Naive B cell (primary cell): ENCODE measurements at regions not wholly inside any gene's neighbourhood (a gene's known extent, or its start where the extent isn't known, plus 50 kb on each side); places are given as distances from the start of the nearest gene placed in this dataset.

Experiments used
- ATAC-seq, 2 donors: fragments of 150-1000 bp; cut with Tn5 transposase; 2 replicates each; pipeline ENCODE4 v1.10.0; 2021; ENCODE audit warnings: low read depth in 2 of 2, mild to moderate bottlenecking in 2 of 2, moderate library complexity in 2 of 2
- DNase-seq: peaks from one replicate; pipeline ENCODE4 v3.0.0; 2022
- H3K27ac Mint-ChIP-seq, 6 donors: one replicate each; pipeline ENCODE4 v1.8.0; 2020 to 2022; ENCODE audit warnings: mild to moderate bottlenecking in 6 of 6, mixed read lengths in 6 of 6, moderate library complexity in 5 of 6, inconsistent platforms in 2 of 6
- H3K27me3 Mint-ChIP-seq, 3 donors: one replicate each; pipeline ENCODE4 v1.8.0; 2021 to 2022; ENCODE audit warnings: mixed read lengths in 3 of 3, mild to moderate bottlenecking in 1 of 3
- H3K36me3 Mint-ChIP-seq, 2 donors: one replicate each; pipeline ENCODE4 v1.8.0; 2020 to 2022; ENCODE audit warnings: mixed read lengths in 2 of 2, inconsistent platforms in 1 of 2, mild to moderate bottlenecking in 1 of 2
- H3K4me1 Mint-ChIP-seq, 3 donors: one replicate each; pipeline ENCODE4 v1.8.0; 2020 to 2022; ENCODE audit warnings: mixed read lengths in 3 of 3, inconsistent platforms in 1 of 3, mild to moderate bottlenecking in 1 of 3, moderate library complexity in 1 of 3
- H3K4me3 Mint-ChIP-seq, 8 donors: one replicate each; pipeline ENCODE4 v1.8.0; 2020 to 2022; ENCODE audit warnings: mild to moderate bottlenecking in 8 of 8, mixed read lengths in 8 of 8, moderate library complexity in 8 of 8, inconsistent platforms in 2 of 8
- H3K9me3 Mint-ChIP-seq, 7 donors: one replicate each; pipeline ENCODE4 v1.8.0; 2020 to 2022; ENCODE audit warnings: mixed read lengths in 7 of 7, mild to moderate bottlenecking in 5 of 7, inconsistent platforms in 2 of 7, moderate library complexity in 1 of 7

DNA sequence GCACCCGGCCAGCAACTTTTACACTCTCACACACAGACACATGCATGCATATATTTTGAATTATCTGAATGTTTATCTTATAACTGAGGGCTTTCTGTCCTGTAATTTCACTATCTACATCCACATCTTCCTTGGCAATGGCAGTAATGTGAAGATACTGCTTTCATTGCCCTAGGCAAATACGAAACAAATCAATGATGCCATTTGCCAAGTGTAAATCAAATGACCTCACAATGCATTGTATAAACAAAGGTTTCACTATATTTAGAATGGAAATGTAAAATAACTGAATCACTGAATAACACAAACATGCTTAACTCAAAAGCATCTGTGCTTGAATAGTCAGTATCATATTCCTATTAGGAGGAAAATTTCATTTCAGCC is 455.6 kb downstream of the TBL1XR1 start:
- no peak overlapping the region for H3K4me3 Mint-ChIP-seq
- ATAC-seq (no peak), DNase-seq (no peak)
- H3K4me1 Mint-ChIP-seq: no peaks in the 10 kb centered on the region
- no peaks in the 10 kb centered on the region for H3K27me3 Mint-ChIP-seq
- H3K27ac Mint-ChIP-seq: no peak overlapping the region
- H3K9me3 Mint-ChIP-seq: peaks cover 0 to 3% (median 0%) of the 10 kb centered on the region in 7 donors
- H3K36me3 Mint-ChIP-seq: no peaks in the 10 kb centered on the region

- H3K27ac Mint-ChIP-seq: no peak overlapping the region
- no peaks in the 10 kb centered on the region for H3K36me3 Mint-ChIP-seq
- H3K4me3 Mint-ChIP-seq: no peak overlapping the region
- DNase-seq (no peak), ATAC-seq (no peak)
- peaks cover 0 to 3% (median 0%) of the 10 kb centered on the region in 7 donors for H3K9me3 Mint-ChIP-seq
- no peaks in the 10 kb centered on the region for H3K4me1 Mint-ChIP-seq
- no peaks in the 10 kb centered on the region for H3K27me3 Mint-ChIP-seq
Measured at GRCh38 chr3:176740906-176741663, 456.2 kb downstream of the TBL1XR1 start.

GRCh38 chr3:176739159-176739558 is 458.1 kb downstream of the TBL1XR1 start:
- no peaks in the 10 kb centered on the region for H3K4me1 Mint-ChIP-seq
- H3K9me3 Mint-ChIP-seq: peaks cover 0 to 4% (median 0%) of the 10 kb centered on the region in 7 donors
- ATAC-seq: no peak
- H3K27me3 Mint-ChIP-seq: no peaks in the 10 kb centered on the region
- H3K36me3 Mint-ChIP-seq: no peaks in the 10 kb centered on the region
- no peak overlapping the region for H3K4me3 Mint-ChIP-seq
- DNase-seq: no peak
- no peak overlapping the region for H3K27ac Mint-ChIP-seq

DNA sequence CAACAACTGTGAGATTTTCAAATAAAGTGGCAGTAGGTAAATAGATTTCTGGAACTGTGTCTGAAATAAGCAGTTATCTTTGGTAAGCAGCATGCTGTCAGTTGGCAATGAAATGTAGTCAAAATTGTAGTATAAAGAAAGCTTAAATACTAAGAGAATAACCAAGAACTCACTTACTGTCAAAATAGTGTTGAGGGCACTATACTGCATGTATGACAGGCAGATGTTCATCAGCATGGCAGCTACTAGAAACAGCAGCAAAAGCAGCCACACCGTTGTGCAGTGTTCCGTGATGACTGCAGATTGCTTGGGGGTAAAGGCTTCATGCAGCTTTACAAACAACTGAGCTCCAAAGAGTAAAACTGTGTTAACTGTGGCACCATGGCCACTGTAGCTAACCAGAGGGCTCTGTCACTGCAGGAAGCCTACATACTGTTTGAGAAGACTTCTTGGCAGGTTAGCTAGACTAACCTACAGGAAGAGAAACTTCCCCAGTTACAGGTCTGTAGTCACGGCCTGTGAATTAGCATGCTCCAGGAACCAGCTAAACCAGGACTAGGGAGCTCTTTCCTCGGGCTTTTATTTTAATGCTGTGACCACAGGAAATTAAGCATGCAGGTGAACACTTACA is 459.7 kb downstream of the TBL1XR1 start:
- Mint-ChIP-seq H3K9me3 (peaks cover 0 to 4% (median 0%) of the 10 kb centered on the region in 7 donors), H3K4me3 (peak overlapping the region in 1 of 8 donors; percentile 21), H3K27ac (no peak overlapping the region), H3K36me3 (no peaks in the 10 kb centered on the region), H3K27me3 (no peaks in the 10 kb centered on the region), H3K4me1 (no peaks in the 10 kb centered on the region)
- ATAC-seq: no peak
- DNase-seq: no peak

DNA sequence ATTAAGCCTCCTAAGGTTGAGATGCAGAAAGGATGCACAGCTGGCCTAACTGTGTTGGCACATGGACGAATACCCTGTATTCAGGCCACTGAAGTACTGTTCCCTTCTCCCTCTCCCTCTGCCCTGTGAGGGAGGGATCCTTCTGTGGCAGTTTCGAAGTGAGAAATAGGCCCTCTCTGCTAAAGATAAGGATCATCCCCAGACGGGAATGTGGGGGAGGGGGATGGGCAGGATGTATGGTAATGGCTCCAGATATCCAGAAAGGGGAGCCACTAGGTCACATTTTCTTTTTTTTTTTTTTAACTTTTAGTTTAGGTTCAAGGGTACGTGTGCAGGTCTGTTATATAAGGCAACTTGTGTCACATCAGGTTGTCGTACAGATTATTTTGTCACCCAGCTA is 463.1 kb downstream of the TBL1XR1 start:
- no peaks in the 10 kb centered on the region for H3K27me3 Mint-ChIP-seq
- no peaks in the 10 kb centered on the region for H3K4me1 Mint-ChIP-seq
- DNase-seq (no peak), ATAC-seq (no peak)
- H3K36me3 Mint-ChIP-seq: no peaks in the 10 kb centered on the region
- no peak overlapping the region for H3K27ac Mint-ChIP-seq
- no peak overlapping the region for H3K4me3 Mint-ChIP-seq
- H3K9me3 Mint-ChIP-seq: peaks cover 0 to 6% (median 1%) of the 10 kb centered on the region in 7 donors

DNA sequence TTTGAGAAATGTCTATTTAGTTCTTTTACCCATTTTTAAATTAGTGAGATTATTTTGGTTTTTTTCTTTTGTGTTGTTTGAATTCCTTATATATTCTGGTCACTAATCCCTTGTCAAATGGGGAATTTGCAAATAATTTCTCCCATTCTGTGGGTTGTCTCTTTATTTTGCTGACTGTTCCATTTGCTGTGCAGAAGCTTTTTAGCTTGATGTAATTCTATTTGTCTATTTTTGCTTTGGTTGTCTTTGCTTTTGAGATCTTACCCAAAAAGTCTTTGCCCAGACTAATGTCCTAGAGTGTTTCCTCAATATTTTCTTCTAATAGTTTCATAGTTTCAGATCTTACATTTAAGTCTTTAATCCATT is 472.9 kb downstream of the TBL1XR1 start:
- H3K27ac Mint-ChIP-seq: no peak overlapping the region
- H3K4me1 Mint-ChIP-seq: no peaks in the 10 kb centered on the region
- ATAC-seq (no peak), DNase-seq (no peak)
- H3K27me3 Mint-ChIP-seq: no peaks in the 10 kb centered on the region
- H3K4me3 Mint-ChIP-seq: no peak overlapping the region
- peaks cover 0 to 9% (median 2%) of the 10 kb centered on the region in 7 donors for H3K9me3 Mint-ChIP-seq
- no peaks in the 10 kb centered on the region for H3K36me3 Mint-ChIP-seq

- no peak for ATAC-seq
- DNase-seq: no peak
- H3K9me3 Mint-ChIP-seq: peaks cover 0 to 9% (median 2%) of the 10 kb centered on the region in 7 donors
- no peak overlapping the region for H3K27ac Mint-ChIP-seq
- no peaks in the 10 kb centered on the region for H3K4me1 Mint-ChIP-seq
- H3K4me3 Mint-ChIP-seq: no peak overlapping the region
- H3K27me3 Mint-ChIP-seq: no peaks in the 10 kb centered on the region
- H3K36me3 Mint-ChIP-seq: no peaks in the 10 kb centered on the region
Measured at GRCh38 chr3:176723758-176724393, 473.4 kb downstream of the TBL1XR1 start.

- no peak for DNase-seq
- Mint-ChIP-seq H3K27ac (no peak overlapping the region), H3K36me3 (no peaks in the 10 kb centered on the region), H3K9me3 (peaks cover 0 to 3% (median 0%) of the 10 kb centered on the region in 7 donors), H3K4me1 (no peaks in the 10 kb centered on the region), H3K27me3 (no peaks in the 10 kb centered on the region), H3K4me3 (no peak overlapping the region)
- ATAC-seq: no peak
Measured at GRCh38 chr3:176714034-176714433, 483.2 kb downstream of the TBL1XR1 start.

GRCh38 chr3:176712191-176712590 is 485.1 kb downstream of the TBL1XR1 start:
- Mint-ChIP-seq H3K27ac (no peak overlapping the region), H3K27me3 (no peaks in the 10 kb centered on the region), H3K4me3 (no peak overlapping the region), H3K4me1 (no peaks in the 10 kb centered on the region), H3K9me3 (peaks cover 0 to 6% (median 0%) of the 10 kb centered on the region in 7 donors), H3K36me3 (no peaks in the 10 kb centered on the region)
- DNase-seq: no peak
- no peak for ATAC-seq

GRCh38 chr3:176699288-176699687 is 498.0 kb downstream of the TBL1XR1 start:
- DNase-seq (no peak), ATAC-seq (no peak)
- no peaks in the 10 kb centered on the region for H3K36me3 Mint-ChIP-seq
- H3K27ac Mint-ChIP-seq: no peak overlapping the region
- H3K4me1 Mint-ChIP-seq: no peaks in the 10 kb centered on the region
- H3K4me3 Mint-ChIP-seq: no peak overlapping the region
- H3K9me3 Mint-ChIP-seq: peaks cover 0 to 6% (median 0%) of the 10 kb centered on the region in 7 donors
- H3K27me3 Mint-ChIP-seq: no peaks in the 10 kb centered on the region

- H3K36me3 Mint-ChIP-seq: no peaks in the 10 kb centered on the region
- no peak overlapping the region for H3K4me3 Mint-ChIP-seq
- ATAC-seq: no peak
- peaks cover 0 to 3% (median 0%) of the 10 kb centered on the region in 7 donors for H3K9me3 Mint-ChIP-seq
- H3K4me1 Mint-ChIP-seq: no peaks in the 10 kb centered on the region
- no peak for DNase-seq
- H3K27ac Mint-ChIP-seq: no peak overlapping the region
- H3K27me3 Mint-ChIP-seq: no peaks in the 10 kb centered on the region
Measured at GRCh38 chr3:176697284-176697889, 499.9 kb downstream of the TBL1XR1 start.

DNA sequence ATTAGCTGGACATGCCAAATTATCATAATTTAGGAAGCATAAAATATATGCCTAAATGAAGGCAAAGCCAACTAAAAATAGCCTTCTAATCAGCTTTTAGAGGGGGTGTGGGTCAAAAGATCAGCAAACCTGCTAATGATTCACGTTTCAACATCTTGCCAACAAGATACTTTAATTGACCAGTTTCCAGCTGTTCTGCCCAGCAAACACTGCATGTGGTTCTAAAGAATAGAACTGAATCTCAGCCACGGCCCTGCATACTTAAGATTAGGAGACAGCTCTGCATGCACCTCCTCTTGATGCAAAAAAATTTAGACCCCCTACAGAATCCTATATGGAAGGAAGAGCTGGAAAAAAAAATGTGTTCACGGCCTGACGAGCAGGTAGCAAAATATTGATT is 500.5 kb downstream of the TBL1XR1 start:
- Mint-ChIP-seq H3K4me3 (no peak overlapping the region), H3K9me3 (peaks cover 0 to 3% (median 0%) of the 10 kb centered on the region in 7 donors), H3K27me3 (no peaks in the 10 kb centered on the region), H3K27ac (no peak overlapping the region), H3K36me3 (no peaks in the 10 kb centered on the region), H3K4me1 (no peaks in the 10 kb centered on the region)
- DNase-seq (no peak), ATAC-seq (no peak)

DNA sequence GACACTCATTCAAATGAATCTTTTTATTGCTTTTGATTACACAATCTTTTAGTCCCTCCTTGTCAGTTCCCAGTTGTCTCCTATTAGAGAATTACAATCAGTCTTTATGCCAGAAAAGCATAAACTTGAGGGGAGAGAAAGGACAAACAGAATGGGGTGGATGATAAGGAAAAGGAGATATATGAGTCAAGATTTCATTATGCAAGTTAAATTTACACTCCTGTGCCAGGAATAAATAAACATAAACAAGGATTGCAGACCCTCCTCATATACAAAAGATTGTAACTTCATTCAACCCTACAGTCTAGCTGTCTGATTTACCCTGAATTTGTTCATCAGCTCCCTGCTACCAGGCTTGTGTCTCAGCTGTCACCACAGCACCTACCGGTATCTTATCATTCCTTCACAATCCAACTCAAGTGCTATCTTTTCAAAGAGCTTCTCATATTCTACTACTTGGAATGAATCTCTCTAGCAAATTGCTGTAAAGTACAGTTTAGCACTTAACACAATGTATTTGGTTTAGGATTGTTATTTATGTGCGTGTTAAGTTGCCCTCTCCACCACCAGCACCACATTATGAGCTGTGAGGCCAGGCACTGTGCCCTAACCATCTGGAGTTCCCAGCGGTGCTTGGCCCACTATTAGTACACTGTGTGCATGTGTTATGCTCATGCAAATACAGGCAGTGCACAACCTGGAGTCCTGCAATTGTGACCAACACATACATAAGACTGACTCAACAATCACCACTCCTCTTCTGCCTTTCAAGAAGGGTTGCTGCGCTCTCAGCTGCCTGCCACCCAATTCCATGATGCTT is 504.1 kb downstream of the TBL1XR1 start:
- Mint-ChIP-seq H3K36me3 (no peaks in the 10 kb centered on the region), H3K4me1 (no peaks in the 10 kb centered on the region), H3K9me3 (peaks cover 0 to 5% (median 2%) of the 10 kb centered on the region in 7 donors), H3K27me3 (no peaks in the 10 kb centered on the region), H3K27ac (no peak overlapping the region), H3K4me3 (no peak overlapping the region)
- ATAC-seq (no peak), DNase-seq (no peak)
